ENCODE measurements at regions not wholly inside any gene's neighbourhood (a gene's known extent, or its start where the extent isn't known, plus 50 kb on each side); places are given as distances from the start of the nearest gene placed in this dataset.

- DNase-seq (ENCODE audit: low read depth), result no peak
- TF ChIP-seq CTCF (IDR thresholded peaks at IDR 0.05; ENCODE audit: low read depth, low read length, missing control alignments), result no peak
- in situ Hi-C loops (cut with HindIII; ENCODE audit: low sequenced_read_pairs), result no loop called here
- no peak overlapping the region for H3K4me3 ChIP-seq (ENCODE audit: low read depth, low read length)
These were observed 249.2 kb upstream of the IRX2 start for GRCh38 chr5:3000631-3001030.

- in situ Hi-C loops (cut with HindIII; ENCODE audit: low sequenced_read_pairs), result no loop called here
- no peak for DNase-seq (ENCODE audit: low read depth)
- no peak for TF ChIP-seq CTCF (IDR thresholded peaks at IDR 0.05; ENCODE audit: low read depth, low read length, missing control alignments)
- H3K4me3 ChIP-seq (ENCODE audit: low read depth, low read length), result no peak overlapping the region
These were observed 248.4 kb upstream of the IRX2 start for GRCh38 chr5:2999926-3000325.

- TF ChIP-seq CTCF (IDR thresholded peaks at IDR 0.05; ENCODE audit: low read depth, low read length, missing control alignments), result no peak
- no peak for DNase-seq (ENCODE audit: low read depth)
- no peak overlapping the region for H3K4me3 ChIP-seq (ENCODE audit: low read depth, low read length)
- in situ Hi-C loops (cut with HindIII; ENCODE audit: low sequenced_read_pairs), result no loop called here
These were observed 246.6 kb upstream of the IRX2 start for GRCh38 chr5:2998106-2998505.

- no peak for DNase-seq (ENCODE audit: low read depth)
- in situ Hi-C loops (cut with HindIII; ENCODE audit: low sequenced_read_pairs), result no loop called here
- no peak for TF ChIP-seq CTCF (IDR thresholded peaks at IDR 0.05; ENCODE audit: low read depth, low read length, missing control alignments)
- no peak overlapping the region for H3K4me3 ChIP-seq (ENCODE audit: low read depth, low read length)
These were observed 245.7 kb upstream of the IRX2 start for GRCh38 chr5:2997179-2997578.

- H3K4me3 ChIP-seq (ENCODE audit: low read depth, low read length), result no peak overlapping the region
- no peak for TF ChIP-seq CTCF (IDR thresholded peaks at IDR 0.05; ENCODE audit: low read depth, low read length, missing control alignments)
- in situ Hi-C loops (cut with HindIII; ENCODE audit: low sequenced_read_pairs), result no loop called here
- DNase-seq (ENCODE audit: low read depth), result no peak
These were observed 245.2 kb upstream of the IRX2 start for GRCh38 chr5:2996687-2997086.

- TF ChIP-seq CTCF (IDR thresholded peaks at IDR 0.05; ENCODE audit: low read depth, low read length, missing control alignments), result no peak
- no peak for DNase-seq (ENCODE audit: low read depth)
- H3K4me3 ChIP-seq (ENCODE audit: low read depth, low read length), result no peak overlapping the region
- in situ Hi-C loops (cut with HindIII; ENCODE audit: low sequenced_read_pairs), result no loop called here
These were observed 244.8 kb upstream of the IRX2 start for GRCh38 chr5:2996248-2996647.

- no peak overlapping the region for H3K4me3 ChIP-seq (ENCODE audit: low read depth, low read length)
- no peak for TF ChIP-seq CTCF (IDR thresholded peaks at IDR 0.05; ENCODE audit: low read depth, low read length, missing control alignments)
- no peak for DNase-seq (ENCODE audit: low read depth)
- in situ Hi-C loops (cut with HindIII; ENCODE audit: low sequenced_read_pairs), result no loop called here
These were observed 244.2 kb upstream of the IRX2 start for GRCh38 chr5:2995667-2996066.

Measured in astrocyte of the cerebellum (primary cell).